ENCODE measurements at regions not wholly inside any gene's neighbourhood (a gene's known extent, or its start where the extent isn't known, plus 50 kb on each side); places are given as distances from the start of the nearest gene placed in this dataset.

- TF ChIP-seq CTCF (IDR thresholded peaks at IDR 0.05) (no peak), POLR2A (IDR thresholded peaks at IDR 0.05) (no peak)
Observed at GRCh38 chr6:145569140-145569539, 166.2 kb downstream of the EPM2A start.
